Left lung (tissue), 4 donors: ENCODE measurements at regions not wholly inside any gene's neighbourhood (a gene's known extent, or its start where the extent isn't known, plus 50 kb on each side); places are given as distances from the start of the nearest gene placed in this dataset.

ENCODE experiments used
- ATAC-seq: fragments of 200-7000 bp; cut with Tn5 transposase; one replicate; pipeline ENCODE4 v1.9.1; 2020; ENCODE audit warnings: moderate library complexity
- DNase-seq, 4 donors: peaks; one replicate each; pipeline ENCODE4 v3.0.0-alpha.2; 2013 to 2020
- H3K27ac ChIP-seq, 2 donors: fragments of 200-600 bp; sonication (generic) in 1 of 2; one replicate each; pipeline versions ENCODE4 v1.5.0 to v1.8.0; 2020 to 2021
- H3K27me3 ChIP-seq, 2 donors: fragments of 200-600 bp; sonication (generic) in 1 of 2; one replicate each; pipeline versions ENCODE4 v1.5.0 to v1.8.0; 2020 to 2021
- H3K36me3 ChIP-seq, 2 donors: fragments of 200-600 bp; sonication (generic) in 1 of 2; one replicate each; pipeline versions ENCODE4 v1.5.0 to v1.8.0; 2020 to 2021
- H3K4me1 ChIP-seq, 2 donors: fragments of 200-600 bp; one replicate each; pipeline ENCODE4 v1.8.0; 2021
- H3K4me3 ChIP-seq, 2 donors: fragments of 200-600 bp; sonication (generic) in 1 of 2; one replicate each; pipeline versions ENCODE4 v1.5.0 to v1.8.0; 2020 to 2021; ENCODE audit warnings: mild to moderate bottlenecking in 1 of 2
- H3K9me3 ChIP-seq, 2 donors: fragments of 200-600 bp; sonication (generic) in 1 of 2; one replicate each; pipeline versions ENCODE4 v1.5.0 to v1.8.0; 2020 to 2021
- intact Hi-C, 2 donors: fragments of 100-400 bp; cut with DNase I; formaldehyde crosslinking; loops; one replicate each; pipeline versions ENCODE4 v1.11.2 to v1.14.2; 2022
- TF ChIP-seq, protein P1 (sequence below), 2 donors: fragments of 200-600 bp; sonication (generic) in 1 of 2; IDR thresholded peaks; one replicate each; pipeline versions ENCODE4 v1.5.0 to v1.8.0; 2021; ENCODE audit warnings: antibody characterized with exemption in 2 of 2
- donor health status: DM: no; HTN: yes; CAD: no.
- donor health status: DM: no; HTN: no; CAD: no.

- TF ChIP-seq, protein P1, sequence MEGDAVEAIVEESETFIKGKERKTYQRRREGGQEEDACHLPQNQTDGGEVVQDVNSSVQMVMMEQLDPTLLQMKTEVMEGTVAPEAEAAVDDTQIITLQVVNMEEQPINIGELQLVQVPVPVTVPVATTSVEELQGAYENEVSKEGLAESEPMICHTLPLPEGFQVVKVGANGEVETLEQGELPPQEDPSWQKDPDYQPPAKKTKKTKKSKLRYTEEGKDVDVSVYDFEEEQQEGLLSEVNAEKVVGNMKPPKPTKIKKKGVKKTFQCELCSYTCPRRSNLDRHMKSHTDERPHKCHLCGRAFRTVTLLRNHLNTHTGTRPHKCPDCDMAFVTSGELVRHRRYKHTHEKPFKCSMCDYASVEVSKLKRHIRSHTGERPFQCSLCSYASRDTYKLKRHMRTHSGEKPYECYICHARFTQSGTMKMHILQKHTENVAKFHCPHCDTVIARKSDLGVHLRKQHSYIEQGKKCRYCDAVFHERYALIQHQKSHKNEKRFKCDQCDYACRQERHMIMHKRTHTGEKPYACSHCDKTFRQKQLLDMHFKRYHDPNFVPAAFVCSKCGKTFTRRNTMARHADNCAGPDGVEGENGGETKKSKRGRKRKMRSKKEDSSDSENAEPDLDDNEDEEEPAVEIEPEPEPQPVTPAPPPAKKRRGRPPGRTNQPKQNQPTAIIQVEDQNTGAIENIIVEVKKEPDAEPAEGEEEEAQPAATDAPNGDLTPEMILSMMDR (IDR thresholded peaks at IDR 0.05): no peak
- ATAC-seq (no peak), DNase-seq (no peak)
- Histone ChIP-seq H3K4me1 (no peaks in the 10 kb centered on the region), H3K27ac (no peak overlapping the region), H3K9me3 (peaks cover 0 to 3% of the 10 kb centered on the region in 2 donors), H3K27me3 (peaks cover 0 to 7% of the 10 kb centered on the region in 2 donors), H3K4me3 (no peak overlapping the region), H3K36me3 (no peaks in the 10 kb centered on the region)
- intact Hi-C loops: no loop called here
Measured at GRCh38 chr10:125369382-125370326, 209.3 kb upstream of the CTBP2 start.

GRCh38 chr10:125368146-125368545 lies 207.8 kb upstream of the CTBP2 start:
- ATAC-seq (no peak), DNase-seq (no peak)
- Histone ChIP-seq H3K27ac (no peak overlapping the region), H3K9me3 (peaks cover 0 to 6% of the 10 kb centered on the region in 2 donors), H3K4me1 (no peaks in the 10 kb centered on the region), H3K27me3 (peaks cover 0 to 7% of the 10 kb centered on the region in 2 donors), H3K4me3 (no peak overlapping the region), H3K36me3 (no peaks in the 10 kb centered on the region)
- TF ChIP-seq, protein P1 (IDR thresholded peaks at IDR 0.05): no peak
- intact Hi-C loops: no loop called here

DNA sequence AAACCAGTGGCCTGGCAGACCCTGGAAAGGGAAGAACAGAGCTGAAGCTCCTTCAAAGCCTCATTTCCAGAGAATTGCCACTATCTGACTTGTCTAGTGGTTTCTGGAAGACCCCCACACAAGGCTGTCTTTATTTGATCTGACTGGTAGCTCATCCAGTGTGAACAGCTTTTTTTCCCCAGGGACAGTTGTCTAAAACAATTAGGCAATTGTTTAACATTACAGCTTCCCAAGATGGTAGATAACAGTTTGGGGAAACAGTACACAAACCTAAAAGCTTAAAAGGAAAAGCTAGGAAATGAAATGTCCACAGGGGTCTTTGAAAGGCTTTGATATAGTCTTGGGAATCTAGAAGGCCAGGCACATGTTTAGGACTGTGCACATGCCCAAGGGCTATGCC lies 203.4 kb upstream of the CTBP2 start:
- TF ChIP-seq, protein P1 (IDR thresholded peaks at IDR 0.05): no peak
- H3K4me3 ChIP-seq: no peak overlapping the region
- H3K27ac ChIP-seq: no peak overlapping the region
- DNase-seq (no peak), ATAC-seq (no peak)
- H3K36me3 ChIP-seq: no peaks in the 10 kb centered on the region
- no peaks in the 10 kb centered on the region for H3K27me3 ChIP-seq
- H3K9me3 ChIP-seq: peaks cover 0 to 6% of the 10 kb centered on the region in 2 donors
- intact Hi-C loops: no loop called here
- no peaks in the 10 kb centered on the region for H3K4me1 ChIP-seq

DNA sequence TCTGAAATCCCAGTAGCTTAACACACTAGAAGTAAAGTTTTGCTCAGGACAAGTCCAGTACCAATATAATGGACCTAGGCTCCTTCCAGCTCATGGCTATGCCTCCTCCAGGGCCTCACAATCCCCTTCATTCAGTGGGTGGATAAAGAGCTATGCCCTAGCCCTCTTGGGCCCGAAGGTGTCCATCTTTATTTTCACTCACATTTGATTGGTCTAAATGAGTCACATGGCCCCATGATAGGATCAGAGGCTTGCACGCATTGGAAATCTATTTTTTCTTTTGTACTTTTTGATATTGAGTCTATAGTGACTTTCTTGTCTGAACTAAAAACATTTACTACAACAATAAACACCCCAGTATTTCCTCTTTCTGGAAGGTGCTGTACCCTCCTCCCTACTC lies 202.6 kb upstream of the CTBP2 start:
- H3K9me3 ChIP-seq: peaks cover 0 to 6% of the 10 kb centered on the region in 2 donors
- ATAC-seq: no peak
- no peak overlapping the region for H3K4me3 ChIP-seq
- no peak for DNase-seq
- no peak overlapping the region for H3K27ac ChIP-seq
- H3K27me3 ChIP-seq: no peaks in the 10 kb centered on the region
- intact Hi-C loops: no loop called here
- no peaks in the 10 kb centered on the region for H3K4me1 ChIP-seq
- TF ChIP-seq, protein P1 (IDR thresholded peaks at IDR 0.05): no peak
- no peaks in the 10 kb centered on the region for H3K36me3 ChIP-seq

GRCh38 chr10:125359401-125359800 lies 199.0 kb upstream of the CTBP2 start:
- no peak overlapping the region for H3K4me3 ChIP-seq
- no peak for ATAC-seq
- H3K9me3 ChIP-seq: no peaks in the 10 kb centered on the region
- no peaks in the 10 kb centered on the region for H3K36me3 ChIP-seq
- DNase-seq: no peak
- intact Hi-C loops: no loop called here
- no peak overlapping the region for H3K27ac ChIP-seq
- TF ChIP-seq, protein P1 (IDR thresholded peaks at IDR 0.05): no peak
- no peaks in the 10 kb centered on the region for H3K4me1 ChIP-seq
- no peaks in the 10 kb centered on the region for H3K27me3 ChIP-seq
